A549 (cell line): ENCODE measurements at regions not wholly inside any gene's neighbourhood (a gene's known extent, or its start where the extent isn't known, plus 50 kb on each side); places are given as distances from the start of the nearest gene placed in this dataset.

Experiments used
- ATAC-seq, 2 experiments: fragments of 200-7000 bp in 1 of 2; fragments of >200 bp in 1 of 2; cut with Nextera tagmentation in 1 of 2; cut with Tn5 transposase in 1 of 2; 3 replicates each; pipeline versions ENCODE4 v1.8.0 to v1.9.1; 2018 to 2020; ENCODE audit warnings: mild to moderate bottlenecking in 1 of 2, moderate library complexity in 1 of 2
- CTCF ChIA-PET: fragments of 300-600 bp; sonication (Branson Sonifier 250); formaldehyde crosslinking; extraction: SDS; loops from one replicate; lab custom pipeline; 2021; ENCODE audit warnings: antibody characterized with exemption, inconsistent platforms; lab: Yijun Ruan, JAX
- POLR2A ChIA-PET: fragments of 350-600 bp; formaldehyde crosslinking; extraction: SDS; loops from one replicate; lab custom pipeline; 2021; ENCODE audit warnings: antibody characterized with exemption, inconsistent platforms; lab: Yijun Ruan, JAX
- DNase-seq, 2 experiments: peaks; one replicate each; pipeline versions ENCODE4 v3.0.0 to v3.0.0-alpha.2; 2011 to 2016; ENCODE audit warnings: low read depth in 1 of 2, low spot score in 1 of 2
- FAIRE-seq: peaks from 2 replicates; lab custom pipeline; 2011; peaks lifted over from hg19 to GRCh38; lab: Jason Lieb, UNC
- H3K27ac ChIP-seq, 2 experiments: fragments of >200 bp; sonication (Bioruptor Twin); formaldehyde crosslinking; 3 replicates each; pipeline ENCODE4 v1.5.1; 2016 to 2017
- H3K4me1 ChIP-seq: fragments of >200 bp; sonication (Bioruptor Twin); formaldehyde crosslinking; 3 replicates; pipeline ENCODE4 v1.6.1; 2016
- H3K4me2 ChIP-seq: fragments of >200 bp; sonication (Bioruptor Twin); formaldehyde crosslinking; 3 replicates; pipeline ENCODE4 v1.6.1; 2016
- H3K4me3 ChIP-seq: fragments of >200 bp; sonication (Bioruptor Twin); formaldehyde crosslinking; 3 replicates; pipeline ENCODE4 v1.5.1; 2016
- H3K9me3 ChIP-seq: fragments of >200 bp; sonication (Bioruptor Twin); formaldehyde crosslinking; 3 replicates; pipeline ENCODE4 v1.6.1; 2016
- BHLHE40 ChIP-seq: IDR thresholded peaks from 2 replicates; pipeline ENCODE4 v1.6.1; 2012; ENCODE audit warnings: low read depth, low read length, inconsistent platforms
- CBX2 ChIP-seq: fragments of 200-600 bp; sonication (generic); IDR thresholded peaks from 2 replicates; pipeline ENCODE4 v1.6.1; 2016; ENCODE audit warnings: low read depth, mild to moderate bottlenecking, borderline replicate concordance
- CEBPB ChIP-seq, 2 experiments: fragments of >200 bp in 1 of 2; sonication (Bioruptor Twin) in 1 of 2; formaldehyde crosslinking in 1 of 2; IDR thresholded peaks; 2 replicates each; pipeline ENCODE4 v1.6.1; 2012 to 2016
- EHF ChIP-seq: fragments of 250-450 bp; sonication (Bioruptor Pico); IDR thresholded peaks from 2 replicates; pipeline ENCODE4 v1.5.0; 2020; ENCODE audit warnings: mild to moderate bottlenecking
- EP300 ChIP-seq, 2 experiments: fragments of >200 bp; sonication (Bioruptor Twin); formaldehyde crosslinking; IDR thresholded peaks; 2 replicates in 1 of 2; 3 replicates in 1 of 2; pipeline ENCODE4 v1.6.1; 2016 to 2017
- ESRRA ChIP-seq: fragments of 150-350 bp; IDR thresholded peaks from 2 replicates; pipeline ENCODE4 v1.6.1; 2014; ENCODE audit warnings: mild to moderate bottlenecking, low read length, borderline replicate concordance
- FOSL2 ChIP-seq, 2 experiments: fragments of 450-650 bp in 1 of 2; fragments of >200 bp in 1 of 2; sonication (Bioruptor Twin) in 1 of 2; formaldehyde crosslinking; IDR thresholded peaks; 2 replicates each; pipeline versions ENCODE4 v1.5.0 to v1.6.1; 2016 to 2020; ENCODE audit warnings: mild to moderate bottlenecking in 1 of 2, moderate library complexity in 1 of 2
- HEYL ChIP-seq: fragments of 250-450 bp; sonication (Bioruptor Pico); IDR thresholded peaks from 2 replicates; pipeline ENCODE4 v1.8.0; 2021; ENCODE audit warnings: mild to moderate bottlenecking, moderate library complexity
- HOXA7 ChIP-seq: fragments of 250-450 bp; sonication (Bioruptor Pico); IDR thresholded peaks from 2 replicates; pipeline ENCODE4 v1.5.0; 2020; ENCODE audit warnings: mild to moderate bottlenecking, moderate library complexity
- HOXB5 ChIP-seq: fragments of 250-450 bp; sonication (Bioruptor Pico); IDR thresholded peaks from 2 replicates; pipeline ENCODE4 v1.5.0; 2020; ENCODE audit warnings: mild to moderate bottlenecking, moderate library complexity
- KDM1A ChIP-seq: fragments of 200-600 bp; sonication (generic); IDR thresholded peaks from 2 replicates; pipeline ENCODE4 v1.6.1; 2016; ENCODE audit warnings: low read depth, mild to moderate bottlenecking
- KDM5A ChIP-seq: fragments of 200-600 bp; sonication (generic); IDR thresholded peaks from 2 replicates; pipeline ENCODE4 v1.6.1; 2016; ENCODE audit warnings: antibody characterized with exemption, mild to moderate bottlenecking
- MAZ ChIP-seq: fragments of 150-350 bp; IDR thresholded peaks from 2 replicates; pipeline ENCODE4 v1.6.1; 2014; ENCODE audit warnings: antibody characterized with exemption, low read depth, low read length, borderline replicate concordance
- MYC ChIP-seq: IDR thresholded peaks from 2 replicates; pipeline ENCODE4 v1.6.1; 2012; ENCODE audit warnings: mild to moderate bottlenecking, inconsistent platforms, low read length, improper control_type of control experiment, borderline replicate concordance
- NFE2L2 ChIP-seq: fragments of 150-350 bp; conservative IDR thresholded peaks from 2 replicates; pipeline ENCODE4 v1.6.1; 2014; ENCODE audit warnings: low read length
- NPAS2 ChIP-seq: fragments of 250-450 bp; sonication (Bioruptor Pico); IDR thresholded peaks from 2 replicates; pipeline ENCODE4 v1.8.0; 2022; ENCODE audit warnings: mild to moderate bottlenecking, moderate library complexity, borderline replicate concordance
- NR3C1 ChIP-seq: fragments of >200 bp; sonication (Bioruptor Twin); formaldehyde crosslinking; IDR thresholded peaks from 3 replicates; pipeline ENCODE4 v1.6.1; 2017
- PHF8 ChIP-seq: fragments of 200-600 bp; sonication (generic); IDR thresholded peaks from 2 replicates; pipeline ENCODE4 v1.6.1; 2016; ENCODE audit warnings: low read depth, mild to moderate bottlenecking, antibody characterized with exemption, moderate library complexity, borderline replicate concordance
- POLR2A ChIP-seq: IDR thresholded peaks from 2 replicates; pipeline ENCODE4 v1.6.1; 2012; ENCODE audit warnings: mild to moderate bottlenecking, low read length
- RCOR1 ChIP-seq: fragments of 150-350 bp; IDR thresholded peaks from 2 replicates; pipeline ENCODE4 v1.6.1; 2014; ENCODE audit warnings: antibody characterized with exemption, low read length, low read depth
- RNF2 ChIP-seq: fragments of 200-600 bp; sonication (generic); IDR thresholded peaks from 2 replicates; pipeline ENCODE4 v1.6.1; 2016; ENCODE audit warnings: low read depth, mild to moderate bottlenecking, antibody characterized with exemption, moderate library complexity, borderline replicate concordance
- SMC3 ChIP-seq: fragments of >200 bp; sonication (Bioruptor Twin); formaldehyde crosslinking; IDR thresholded peaks from 3 replicates; pipeline ENCODE4 v1.6.1; 2018; ENCODE audit warnings: inconsistent platforms
- TP53 ChIP-seq: fragments of 250-450 bp; sonication (Bioruptor Pico); IDR thresholded peaks from 2 replicates; pipeline ENCODE4 v1.5.0; 2021; ENCODE audit warnings: mild to moderate bottlenecking, moderate library complexity
- ZC3H11A ChIP-seq: fragments of 450-650 bp; IDR thresholded peaks from 2 replicates; pipeline ENCODE4 v1.6.1; 2014; ENCODE audit warnings: antibody characterized with exemption, mild to moderate bottlenecking
- ZNF302 ChIP-seq: fragments of 250-450 bp; sonication (Bioruptor Pico); IDR thresholded peaks from 2 replicates; pipeline ENCODE4 v1.9.0; 2021; ENCODE audit warnings: inconsistent platforms, mild to moderate bottlenecking, moderate library complexity
- WGBS: methylation state at CpG from one replicate; pipeline ENCODE4 v1.1.6; 2017; ENCODE audit errors: missing lambda C conversion rate; 5-methylcytosine and 5-hydroxymethylcytosine counted together
- TF ChIP-seq, protein P1 (sequence below): fragments of 250-450 bp; sonication (Bioruptor Pico); IDR thresholded peaks from 2 replicates; pipeline ENCODE4 v1.5.0; 2020; ENCODE audit warnings: low read depth, mild to moderate bottlenecking, moderate library complexity
- TF ChIP-seq, protein P2 (sequence below): IDR thresholded peaks from 2 replicates; pipeline ENCODE4 v1.6.1; 2012
- TF ChIP-seq, protein P3 (sequence below): fragments of >200 bp; sonication (Bioruptor Twin); formaldehyde crosslinking; IDR thresholded peaks from 3 replicates; pipeline ENCODE4 v1.6.1; 2016
- TF ChIP-seq, protein P4 (sequence below): IDR thresholded peaks from 2 replicates; pipeline ENCODE4 v1.6.1; 2012; ENCODE audit warnings: low read depth, borderline replicate concordance
- TF ChIP-seq, protein P5 (sequence below): fragments of >200 bp; sonication (Bioruptor Twin); formaldehyde crosslinking; IDR thresholded peaks from 2 replicates; pipeline ENCODE4 v1.6.1; 2016

DNA sequence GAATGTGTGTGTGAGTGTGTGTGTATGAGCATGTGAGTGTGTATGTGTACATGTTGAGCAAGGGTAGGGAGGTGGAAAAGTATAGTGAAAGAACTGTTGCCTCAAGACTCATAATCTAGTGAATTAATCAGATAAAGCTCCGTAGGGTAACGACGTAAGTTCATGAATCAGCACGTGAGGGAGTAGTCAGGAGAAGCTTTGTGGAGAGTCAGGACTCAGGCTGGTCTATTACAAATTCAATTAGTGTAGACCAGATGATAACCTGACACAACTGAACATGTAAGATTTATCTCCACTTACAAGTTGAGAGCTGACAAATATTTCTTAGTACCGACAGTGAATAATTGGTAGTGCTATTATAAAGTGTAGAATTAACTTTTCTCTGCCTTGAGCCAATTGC is 194.5 kb downstream of the RAD51AP2 start:
- Histone ChIP-seq H3K4me1 (no peaks in the 10 kb centered on the region), H3K9me3 (no peaks in the 10 kb centered on the region), H3K4me2 (no peak overlapping the region), H3K27ac (no peak overlapping the region), H3K4me3 (no peak overlapping the region)
- TF ChIP-seq MAZ (no peak), POLR2A (no peak), NFE2L2 (no peak), EP300 (IDR thresholded peaks at IDR 0.05) (no peak), KDM5A (no peak), HOXA7 (CRISPR knock-in tag) (no peak), ESRRA (no peak), HOXB5 (no peak), EHF (CRISPR knock-in tag) (no peak), RNF2 (no peak), RCOR1 (no peak), ZC3H11A (no peak), BHLHE40 (no peak), NR3C1 (no peak)
- TF ChIP-seq, protein P1, sequence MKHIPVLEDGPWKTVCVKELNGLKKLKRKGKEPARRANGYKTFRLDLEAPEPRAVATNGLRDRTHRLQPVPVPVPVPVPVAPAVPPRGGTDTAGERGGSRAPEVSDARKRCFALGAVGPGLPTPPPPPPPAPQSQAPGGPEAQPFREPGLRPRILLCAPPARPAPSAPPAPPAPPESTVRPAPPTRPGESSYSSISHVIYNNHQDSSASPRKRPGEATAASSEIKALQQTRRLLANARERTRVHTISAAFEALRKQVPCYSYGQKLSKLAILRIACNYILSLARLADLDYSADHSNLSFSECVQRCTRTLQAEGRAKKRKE (CRISPR knock-in tag), result no peak
- TF ChIP-seq, protein P2, sequence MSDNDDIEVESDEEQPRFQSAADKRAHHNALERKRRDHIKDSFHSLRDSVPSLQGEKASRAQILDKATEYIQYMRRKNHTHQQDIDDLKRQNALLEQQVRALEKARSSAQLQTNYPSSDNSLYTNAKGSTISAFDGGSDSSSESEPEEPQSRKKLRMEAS, result no peak
- TF ChIP-seq, protein P3, sequence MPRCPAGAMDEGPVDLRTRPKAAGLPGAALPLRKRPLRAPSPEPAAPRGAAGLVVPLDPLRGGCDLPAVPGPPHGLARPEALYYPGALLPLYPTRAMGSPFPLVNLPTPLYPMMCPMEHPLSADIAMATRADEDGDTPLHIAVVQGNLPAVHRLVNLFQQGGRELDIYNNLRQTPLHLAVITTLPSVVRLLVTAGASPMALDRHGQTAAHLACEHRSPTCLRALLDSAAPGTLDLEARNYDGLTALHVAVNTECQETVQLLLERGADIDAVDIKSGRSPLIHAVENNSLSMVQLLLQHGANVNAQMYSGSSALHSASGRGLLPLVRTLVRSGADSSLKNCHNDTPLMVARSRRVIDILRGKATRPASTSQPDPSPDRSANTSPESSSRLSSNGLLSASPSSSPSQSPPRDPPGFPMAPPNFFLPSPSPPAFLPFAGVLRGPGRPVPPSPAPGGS, result no peak
- CTCF ChIA-PET, result interaction anchor here (7.8 kb wide), 1 partner anchor 14 kb away, joined by 47 read pairs; no protein-coding TSS in a partner anchor
- FAIRE-seq, result no peak
- POLR2A ChIA-PET, result no interaction called here
- 78% methylated on average over 5 of the region's 5 CpGs for WGBS
- no peak for DNase-seq
- ATAC-seq, result no peak

DNA sequence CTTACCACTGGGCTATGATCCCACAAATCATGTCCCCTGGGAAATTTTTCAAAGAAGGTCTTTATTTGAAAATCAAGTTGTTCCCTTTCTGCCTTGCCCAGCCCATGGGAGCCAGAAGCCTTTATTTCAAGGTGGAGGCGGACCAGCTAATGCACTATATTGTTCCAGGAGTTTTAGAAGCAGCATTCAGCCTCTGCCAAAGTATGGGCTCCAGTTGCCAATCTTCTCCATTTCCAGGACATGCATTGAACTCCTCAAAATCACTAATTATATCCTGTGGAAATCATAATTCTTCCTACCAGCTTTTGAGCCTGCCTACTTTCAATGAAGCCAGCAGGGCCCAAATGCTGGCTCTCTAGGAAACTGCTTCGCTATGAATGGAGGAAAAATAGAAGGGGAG is 195.8 kb downstream of the RAD51AP2 start:
- WGBS, result 73% methylated on average over 2 of the region's 2 CpGs
- FAIRE-seq (no peak), ATAC-seq (no peak), DNase-seq (no peak)
- no peak for TF ChIP-seq MYC
- no peaks in the 10 kb centered on the region for H3K9me3 ChIP-seq
- no peak overlapping the region for H3K4me2 ChIP-seq
- no peak overlapping the region for H3K27ac ChIP-seq
- POLR2A ChIA-PET, result no interaction called here
- no peak overlapping the region for H3K4me3 ChIP-seq
- peaks cover 11% of the 10 kb centered on the region; the same call in 2 of the 3 replicates for H3K4me1 ChIP-seq
- CTCF ChIA-PET, result interaction anchor here (7.8 kb wide), 1 partner anchor 13 kb away, joined by 47 read pairs; no protein-coding TSS in a partner anchor

DNA sequence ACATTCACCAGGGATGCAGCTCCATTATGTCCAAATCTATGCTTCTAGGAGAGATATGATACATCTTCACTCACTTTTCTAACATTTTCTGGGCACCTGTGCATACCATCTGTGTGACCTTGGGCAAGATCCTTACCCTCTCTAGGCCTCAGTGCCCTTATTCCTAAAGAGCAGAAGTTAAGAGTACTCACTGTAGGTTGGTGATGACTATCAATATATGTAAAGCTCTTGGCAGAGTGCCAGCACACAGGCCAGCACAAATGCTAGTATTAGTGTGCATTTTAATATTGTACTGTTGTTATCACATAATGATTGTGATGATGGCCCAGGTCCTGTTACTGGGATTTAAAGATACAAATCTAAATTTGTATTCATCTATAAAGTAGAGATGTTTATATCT is 199.2 kb downstream of the RAD51AP2 start:
- Histone ChIP-seq H3K27ac (no peak overlapping the region), H3K9me3 (no peaks in the 10 kb centered on the region), H3K4me2 (no peak overlapping the region), H3K4me3 (no peak overlapping the region), H3K4me1 (peaks cover 15% of the 10 kb centered on the region; the same call in 2 of the 3 replicates)
- no peak for FAIRE-seq
- POLR2A ChIA-PET, result no interaction called here
- ATAC-seq, result no peak
- CTCF ChIA-PET, result interaction anchor here (7.8 kb wide), 1 partner anchor 9 kb away, joined by 47 read pairs; no protein-coding TSS in a partner anchor
- DNase-seq, result no peak
- no peak for TF ChIP-seq SMC3

DNA sequence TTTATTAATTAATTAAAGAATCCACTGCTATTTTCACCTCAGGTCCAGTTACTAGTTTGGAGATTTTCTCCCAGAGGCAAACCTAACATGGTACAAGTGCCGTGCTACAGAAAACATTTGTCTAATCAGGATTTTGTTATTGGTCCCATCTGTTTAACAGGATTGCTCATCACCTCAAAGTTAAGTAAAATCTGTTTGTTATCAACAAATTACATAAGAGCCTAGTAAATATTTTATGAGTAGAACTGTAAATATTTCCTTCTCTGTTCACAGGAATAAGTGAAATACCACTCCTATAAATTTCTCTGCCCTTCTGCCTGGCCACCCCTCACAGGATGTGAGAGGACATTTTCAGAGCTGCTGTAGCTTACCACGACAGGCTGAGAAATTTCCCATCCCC is 200.2 kb downstream of the RAD51AP2 start:
- Histone ChIP-seq H3K27ac (no peak overlapping the region), H3K4me1 (peaks cover 26% of the 10 kb centered on the region), H3K4me3 (no peak overlapping the region), H3K4me2 (peak overlapping the region; percentile 45), H3K9me3 (no peaks in the 10 kb centered on the region)
- CTCF ChIA-PET, result interaction anchor here (7.8 kb wide), 1 partner anchor 8 kb away, joined by 47 read pairs; no protein-coding TSS in a partner anchor
- DNase-seq (no peak), ATAC-seq (0 out of 6 replicates have a peak, but pooled peaks of 1 of the 2 experiments have one; percentile 32), FAIRE-seq (no peak)
- WGBS, result 22% methylated on average over 2 of the region's 2 CpGs
- POLR2A ChIA-PET, result no interaction called here
- no peak for TF ChIP-seq CBX2
- TF ChIP-seq, protein P4, sequence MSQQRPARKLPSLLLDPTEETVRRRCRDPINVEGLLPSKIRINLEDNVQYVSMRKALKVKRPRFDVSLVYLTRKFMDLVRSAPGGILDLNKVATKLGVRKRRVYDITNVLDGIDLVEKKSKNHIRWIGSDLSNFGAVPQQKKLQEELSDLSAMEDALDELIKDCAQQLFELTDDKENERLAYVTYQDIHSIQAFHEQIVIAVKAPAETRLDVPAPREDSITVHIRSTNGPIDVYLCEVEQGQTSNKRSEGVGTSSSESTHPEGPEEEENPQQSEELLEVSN, result no peak
- TF ChIP-seq CEBPB (IDR thresholded peaks at IDR 0.05), result no peak
- no peak for TF ChIP-seq BHLHE40
- no peak for TF ChIP-seq EP300 (IDR thresholded peaks at IDR 0.05)
- TF ChIP-seq TP53, result no peak
- no peak for TF ChIP-seq HEYL (CRISPR knock-in tag)
- TF ChIP-seq MAZ, result no peak
- no peak for TF ChIP-seq FOSL2 (IDR thresholded peaks at IDR 0.05)
- TF ChIP-seq FOSL2 (CRISPR knock-in tag; IDR thresholded peaks at IDR 0.05), result no peak
- TF ChIP-seq ZNF302 (CRISPR knock-in tag), result no peak
- TF ChIP-seq, protein P5, sequence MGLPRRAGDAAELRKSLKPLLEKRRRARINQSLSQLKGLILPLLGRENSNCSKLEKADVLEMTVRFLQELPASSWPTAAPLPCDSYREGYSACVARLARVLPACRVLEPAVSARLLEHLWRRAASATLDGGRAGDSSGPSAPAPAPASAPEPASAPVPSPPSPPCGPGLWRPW, result no peak
- no peak for TF ChIP-seq KDM1A
- no peak for TF ChIP-seq POLR2A
- TF ChIP-seq PHF8, result no peak
- TF ChIP-seq NPAS2 (CRISPR knock-in tag), result no peak
- TF ChIP-seq, protein P2, result no peak
